ENCODE measurements at regions not wholly inside any gene's neighbourhood (a gene's known extent, or its start where the extent isn't known, plus 50 kb on each side); places are given as distances from the start of the nearest gene placed in this dataset.

DNA sequence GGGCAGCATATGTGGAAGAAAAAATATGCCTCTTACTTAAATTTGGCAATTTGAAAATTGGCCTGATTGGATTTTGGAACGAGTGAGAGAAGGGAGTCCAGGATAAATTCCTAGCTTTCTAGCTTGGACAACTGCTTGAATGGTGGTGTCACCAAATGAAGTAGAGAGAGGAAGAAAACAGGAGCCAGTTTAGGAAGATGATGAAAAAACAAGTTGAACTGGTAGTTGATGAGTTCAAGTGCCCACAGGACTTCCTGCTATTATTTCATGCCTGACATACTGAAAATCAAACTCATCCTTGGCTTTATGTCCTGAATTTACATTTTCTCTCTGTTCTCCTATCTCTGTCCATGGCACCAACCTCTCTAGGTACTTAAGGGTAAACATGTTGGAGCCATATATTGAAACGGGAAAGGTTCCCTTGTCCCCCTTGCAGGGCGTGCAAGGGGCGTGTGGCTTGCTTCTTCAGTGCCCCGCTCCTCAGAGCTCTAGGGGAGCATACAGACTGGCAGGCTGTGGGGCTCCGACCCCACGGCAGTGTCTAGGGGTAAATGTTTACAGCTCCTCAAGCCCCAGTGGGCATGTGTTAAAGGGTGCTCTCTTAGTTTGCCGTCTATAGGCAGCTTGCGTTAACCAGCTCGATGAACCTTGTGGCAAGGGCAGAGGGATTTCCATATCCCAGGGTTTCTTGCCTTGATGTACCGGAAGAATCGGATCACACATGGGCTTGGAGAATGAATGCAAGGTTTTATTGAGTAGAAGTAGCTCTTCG is 250.7 kb upstream of the PGRMC2 start:
- no peak overlapping the region for H2BK120ac ChIP-seq (ENCODE audit: low read depth, low read length)
- ChIA-PET CTCF (no interaction called here), POLR2A (ENCODE audit: unreplicated experiment) (no interaction called here)
- peak overlapping the region; percentile 58; the same call in 1 of the 3 replicates for H2BK15ac ChIP-seq (ENCODE audit: low read depth, low read length)
- no peak overlapping the region for H2AFZ ChIP-seq (replicated peaks; ENCODE audit: low read length, poor library complexity)
- no peaks in the 10 kb centered on the region for H3K27me3 ChIP-seq (ENCODE audit: control insufficient read depth, insufficient read depth, low read length)
- no peak overlapping the region for H3K23ac ChIP-seq (ENCODE audit: low read depth, low read length)
- intact Hi-C loops (cut with micrococcal nuclease): no loop called here
- H2BK20ac ChIP-seq (ENCODE audit: low read depth, low read length): no peak overlapping the region
- H4K5ac ChIP-seq (ENCODE audit: low read depth, low read length): no peak overlapping the region
- H4K91ac ChIP-seq (ENCODE audit: insufficient read depth, low read depth, low read length): no peak overlapping the region; the same call in 1 of the 2 replicates
- BruUV-seq (replicated peaks): no TSS peak
- no peak for DNase-seq
- no peak overlapping the region for H3K4me2 ChIP-seq (ENCODE audit: low read depth, low read length)
- no peaks in the 10 kb centered on the region for H4K20me1 ChIP-seq (ENCODE audit: insufficient read depth, low read length)
- H2BK5ac ChIP-seq (ENCODE audit: low read depth, low read length, poor library complexity, severe bottlenecking): no peak overlapping the region
- in situ Hi-C loops (cut with MboI; ENCODE audit: low sequenced_read_pairs): no loop called here
- no peak overlapping the region for H3K18ac ChIP-seq (ENCODE audit: low read depth, low read length)
- no peak overlapping the region for H3K56ac ChIP-seq (ENCODE audit: extremely low read depth, insufficient read depth, low read length)
- H3K9ac ChIP-seq (ENCODE audit: low read depth, low read length): no peak overlapping the region
- 0 out of 2 replicates have a peak, but pooled peaks cover 2% of the 10 kb centered on the region for H3K4me1 ChIP-seq (ENCODE audit: control insufficient read depth, insufficient read depth, low read length)
- H3K9me3 ChIP-seq (ENCODE audit: control insufficient read depth, insufficient read depth, low read length): no peaks in the 10 kb centered on the region
- H3K4ac ChIP-seq (ENCODE audit: low read depth, low read length): no peak overlapping the region; the same call in 1 of the 2 replicates
- 93% methylated on average over 4 of the region's 13 CpGs; no CpG with 5 or more reads in 1 of the 2 experiments for WGBS, 2 experiments (ENCODE audit: extremely low coverage in 2 of 2, insufficient read length in 1 of 2)
- H2AK5ac ChIP-seq (ENCODE audit: low read depth, low read length): no peak overlapping the region
- H4K8ac ChIP-seq (ENCODE audit: low read depth in 2 of 2, low read length in 2 of 2): no peak overlapping the region
- no peak for ATAC-seq (ENCODE audit: low read depth)
- H3K36me3 ChIP-seq (ENCODE audit: control insufficient read depth, insufficient read depth, low read length): no peaks in the 10 kb centered on the region
- H3K4me3 ChIP-seq (ENCODE audit: insufficient read depth, low read depth, low read length): no peak overlapping the region
- no peaks in the 10 kb centered on the region for H3K79me1 ChIP-seq (ENCODE audit: low read depth in 1 of 2, low read length in 2 of 2)
- H3K9me1 ChIP-seq (ENCODE audit: insufficient read depth, low read length): no peaks in the 10 kb centered on the region
- H2AK9ac ChIP-seq (replicated peaks; ENCODE audit: low read depth, low read length, poor library complexity): no peak overlapping the region
- no peak overlapping the region for H3K14ac ChIP-seq (replicated peaks; ENCODE audit: low read depth, low read length)
- TF ChIP-seq CHD1 (IDR thresholded peaks at IDR 0.05; ENCODE audit: low read depth, low read length) (no peak), RCOR1 (IDR thresholded peaks at IDR 0.05; ENCODE audit: insufficient replicate concordance, low read length) (no peak), RFX5 (IDR thresholded peaks at IDR 0.05; ENCODE audit: low read depth, low read length) (no peak), MXI1 (IDR thresholded peaks at IDR 0.05; ENCODE audit: borderline replicate concordance, low read depth, low read length) (no peak)
- dilution Hi-C loops (cut with HindIII; ENCODE audit: low sequenced_read_pairs, unreplicated experiment): no loop called here
- H3K27ac ChIP-seq (ENCODE audit: insufficient read depth, low read length): no peak overlapping the region

All from IMR-90 (cell line).